ENCODE measurements at regions not wholly inside any gene's neighbourhood (a gene's known extent, or its start where the extent isn't known, plus 50 kb on each side); places are given as distances from the start of the nearest gene placed in this dataset.

DNA sequence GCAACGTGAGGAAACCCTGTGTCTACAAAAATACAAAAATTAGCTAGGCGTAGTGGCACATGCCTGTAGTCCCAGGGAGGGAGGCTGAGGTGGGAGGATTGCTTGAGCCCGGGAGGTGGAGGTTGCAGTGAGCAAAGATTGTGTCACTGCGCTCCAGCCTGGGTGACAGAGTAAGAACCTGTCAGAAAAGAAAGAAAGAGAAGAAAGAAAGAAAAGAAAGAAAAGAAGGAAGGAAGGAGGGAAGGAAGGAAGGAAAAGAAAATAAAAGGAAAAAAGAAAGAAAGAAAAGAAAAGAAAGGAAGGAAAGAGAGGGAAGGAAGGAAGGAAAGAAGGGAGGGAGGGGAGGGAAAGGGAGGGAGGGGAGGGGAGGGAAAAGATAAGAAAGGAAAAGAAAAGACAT is 89.9 kb upstream of the HPCAL1 start:
- peaks cover 6 to 7% (median 6%) of the 10 kb centered on the region in 3 donors for H3K27me3 Mint-ChIP-seq (ENCODE audit: low read depth in 3 of 3)
- Histone ChIP-seq H4K20me1 (ENCODE audit: insufficient read depth, low read length) (no peaks in the 10 kb centered on the region), H3K27ac (ENCODE audit: low read depth in 1 of 2, low read length in 2 of 2) (no peak overlapping the region), H3K9ac (ENCODE audit: insufficient read depth, low read length, poor library complexity, severe bottlenecking) (no peak overlapping the region), H3K36me3 (replicated peaks in 1 of 2; ENCODE audit: control insufficient read depth in 1 of 2, insufficient read depth in 2 of 2, low read length in 2 of 2) (no peaks in the 10 kb centered on the region), H3K4me2 (replicated peaks; ENCODE audit: extremely low read depth, low read length, poor library complexity, severe bottlenecking) (no peak overlapping the region), H3K4me1 (ENCODE audit: control insufficient read depth in 1 of 2, insufficient read depth in 2 of 2, low read length in 2 of 2) (no peaks in the 10 kb centered on the region), H3K4me3 (replicated peaks in 1 of 3; ENCODE audit: low read depth in 2 of 3, low read length in 3 of 3) (no peak overlapping the region), H3K27me3 (ENCODE audit: control insufficient read depth in 2 of 2, insufficient read depth in 2 of 2, low read length in 2 of 2) (no peaks in the 10 kb centered on the region), H3K9me3 (replicated peaks in 1 of 2; ENCODE audit: control insufficient read depth in 1 of 2, insufficient read depth in 1 of 2, low read length in 2 of 2) (no peaks in the 10 kb centered on the region), H2AFZ (ENCODE audit: insufficient read depth, low read depth, low read length, poor library complexity, severe bottlenecking) (no peak overlapping the region), H3K79me2 (ENCODE audit: insufficient read depth, low read length) (no peaks in the 10 kb centered on the region)
- TF ChIP-seq, protein P1, sequence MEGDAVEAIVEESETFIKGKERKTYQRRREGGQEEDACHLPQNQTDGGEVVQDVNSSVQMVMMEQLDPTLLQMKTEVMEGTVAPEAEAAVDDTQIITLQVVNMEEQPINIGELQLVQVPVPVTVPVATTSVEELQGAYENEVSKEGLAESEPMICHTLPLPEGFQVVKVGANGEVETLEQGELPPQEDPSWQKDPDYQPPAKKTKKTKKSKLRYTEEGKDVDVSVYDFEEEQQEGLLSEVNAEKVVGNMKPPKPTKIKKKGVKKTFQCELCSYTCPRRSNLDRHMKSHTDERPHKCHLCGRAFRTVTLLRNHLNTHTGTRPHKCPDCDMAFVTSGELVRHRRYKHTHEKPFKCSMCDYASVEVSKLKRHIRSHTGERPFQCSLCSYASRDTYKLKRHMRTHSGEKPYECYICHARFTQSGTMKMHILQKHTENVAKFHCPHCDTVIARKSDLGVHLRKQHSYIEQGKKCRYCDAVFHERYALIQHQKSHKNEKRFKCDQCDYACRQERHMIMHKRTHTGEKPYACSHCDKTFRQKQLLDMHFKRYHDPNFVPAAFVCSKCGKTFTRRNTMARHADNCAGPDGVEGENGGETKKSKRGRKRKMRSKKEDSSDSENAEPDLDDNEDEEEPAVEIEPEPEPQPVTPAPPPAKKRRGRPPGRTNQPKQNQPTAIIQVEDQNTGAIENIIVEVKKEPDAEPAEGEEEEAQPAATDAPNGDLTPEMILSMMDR (IDR thresholded peaks at IDR 0.05): no peak
- H3K36me3 Mint-ChIP-seq: peaks cover 10 to 20% of the 10 kb centered on the region in 2 donors
- H3K4me3 Mint-ChIP-seq: peak overlapping the region in 1 of 2 donors; percentile 30
- peaks cover 0 to 2% (median 0%) of the 10 kb centered on the region in 7 donors for H3K9me3 Mint-ChIP-seq
- intact Hi-C loops (cut with micrococcal nuclease): no loop called here
- H3K27ac Mint-ChIP-seq: peak overlapping the region in 1 of 7 donors; percentile 3
- 100% methylated on average over 3 of the region's 4 CpGs for WGBS (ENCODE audit: insufficient coverage)
- DNase-seq: no peak
- no peaks in the 10 kb centered on the region for H3K4me1 Mint-ChIP-seq

DNA sequence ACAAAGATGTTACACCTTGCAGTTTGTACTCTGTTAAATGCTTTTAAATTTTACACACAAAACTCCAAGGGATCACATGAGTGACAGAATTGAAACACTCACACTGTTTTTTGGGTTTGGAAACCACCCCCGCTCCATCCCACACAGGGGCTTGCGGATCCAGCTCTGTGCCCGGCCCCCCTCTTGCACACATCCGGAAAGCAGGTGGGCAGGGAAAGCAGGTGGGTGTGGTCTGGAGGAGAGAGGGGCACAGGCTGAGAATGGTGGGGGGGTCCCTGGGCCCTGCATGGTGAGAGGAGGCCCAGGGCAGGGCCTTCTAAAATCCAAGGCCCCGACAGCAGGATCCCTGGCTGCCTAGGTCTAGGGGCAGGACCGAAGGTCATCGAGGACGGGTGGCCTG is 88.5 kb upstream of the HPCAL1 start:
- Histone ChIP-seq H4K20me1 (ENCODE audit: insufficient read depth, low read length) (no peaks in the 10 kb centered on the region), H3K4me2 (replicated peaks; ENCODE audit: extremely low read depth, low read length, poor library complexity, severe bottlenecking) (no peak overlapping the region), H3K27ac (ENCODE audit: low read depth in 1 of 2, low read length in 2 of 2) (no peak overlapping the region), H3K4me3 (replicated peaks in 1 of 3; ENCODE audit: low read depth in 2 of 3, low read length in 3 of 3) (no peak overlapping the region), H2AFZ (ENCODE audit: insufficient read depth, low read depth, low read length, poor library complexity, severe bottlenecking) (no peak overlapping the region), H3K27me3 (ENCODE audit: control insufficient read depth in 2 of 2, insufficient read depth in 2 of 2, low read length in 2 of 2) (no peaks in the 10 kb centered on the region), H3K9ac (ENCODE audit: insufficient read depth, low read length, poor library complexity, severe bottlenecking) (no peak overlapping the region), H3K4me1 (ENCODE audit: control insufficient read depth in 1 of 2, insufficient read depth in 2 of 2, low read length in 2 of 2) (no peaks in the 10 kb centered on the region), H3K79me2 (ENCODE audit: insufficient read depth, low read length) (no peaks in the 10 kb centered on the region), H3K36me3 (replicated peaks in 1 of 2; ENCODE audit: control insufficient read depth in 1 of 2, insufficient read depth in 2 of 2, low read length in 2 of 2) (no peaks in the 10 kb centered on the region), H3K9me3 (replicated peaks in 1 of 2; ENCODE audit: control insufficient read depth in 1 of 2, insufficient read depth in 1 of 2, low read length in 2 of 2) (no peaks in the 10 kb centered on the region)
- WGBS (ENCODE audit: insufficient coverage): 100% methylated on average over 4 of the region's 8 CpGs
- TF ChIP-seq, protein P1 (IDR thresholded peaks at IDR 0.05): no peak
- no peak for DNase-seq
- Mint-ChIP-seq H3K36me3 (peaks cover 10 to 16% of the 10 kb centered on the region in 2 donors), H3K4me3 (no peak overlapping the region), H3K4me1 (no peaks in the 10 kb centered on the region), H3K27ac (no peak overlapping the region), H3K9me3 (peaks cover 0 to 2% (median 0%) of the 10 kb centered on the region in 7 donors), H3K27me3 (ENCODE audit: low read depth in 3 of 3) (peaks cover 6 to 11% (median 6%) of the 10 kb centered on the region in 3 donors)
- intact Hi-C loops (cut with micrococcal nuclease): no loop called here

Measured in CD14-positive monocyte (primary cell).